ENCODE measurements at regions not wholly inside any gene's neighbourhood (a gene's known extent, or its start where the extent isn't known, plus 50 kb on each side); places are given as distances from the start of the nearest gene placed in this dataset.
"Not testable (repeated sequence)": the region's sequence is repeated elsewhere in the genome, so short reads cannot be mapped to it uniquely, and the experiment has no call there.

DNA sequence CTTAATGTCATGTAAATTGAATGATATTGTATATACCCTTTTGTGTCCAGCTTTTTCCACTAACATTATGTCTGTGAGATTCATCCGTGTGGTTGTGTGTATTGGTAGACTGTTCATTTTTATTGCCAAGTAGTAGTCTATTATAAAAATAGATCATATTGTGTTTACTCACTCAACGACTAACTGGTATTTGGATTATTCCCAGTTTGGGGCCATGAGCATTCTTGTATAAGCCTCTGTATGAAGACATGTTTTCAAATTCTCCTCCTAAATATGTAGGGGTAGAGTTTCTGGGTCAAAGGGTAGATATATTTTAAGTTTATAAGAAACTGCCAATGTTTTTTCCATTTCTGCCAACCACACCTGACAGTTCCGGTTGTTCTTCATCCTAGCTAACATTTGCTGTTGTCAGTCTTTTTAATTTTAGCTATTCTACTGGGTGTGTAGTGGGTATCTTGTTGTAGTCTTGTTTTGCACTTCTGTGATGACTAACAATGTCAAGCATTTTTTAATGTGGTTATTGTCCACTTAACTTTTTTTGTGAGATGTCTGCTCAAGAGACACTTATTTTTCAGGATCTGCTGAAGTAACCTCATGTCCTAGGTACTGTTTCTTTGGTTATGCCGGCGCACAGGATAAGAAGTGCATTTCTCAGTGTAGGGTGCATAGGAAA is 93.2 kb downstream of the DACT1 start:
- no peak for DNase-seq (ENCODE audit: low spot score)

DNA sequence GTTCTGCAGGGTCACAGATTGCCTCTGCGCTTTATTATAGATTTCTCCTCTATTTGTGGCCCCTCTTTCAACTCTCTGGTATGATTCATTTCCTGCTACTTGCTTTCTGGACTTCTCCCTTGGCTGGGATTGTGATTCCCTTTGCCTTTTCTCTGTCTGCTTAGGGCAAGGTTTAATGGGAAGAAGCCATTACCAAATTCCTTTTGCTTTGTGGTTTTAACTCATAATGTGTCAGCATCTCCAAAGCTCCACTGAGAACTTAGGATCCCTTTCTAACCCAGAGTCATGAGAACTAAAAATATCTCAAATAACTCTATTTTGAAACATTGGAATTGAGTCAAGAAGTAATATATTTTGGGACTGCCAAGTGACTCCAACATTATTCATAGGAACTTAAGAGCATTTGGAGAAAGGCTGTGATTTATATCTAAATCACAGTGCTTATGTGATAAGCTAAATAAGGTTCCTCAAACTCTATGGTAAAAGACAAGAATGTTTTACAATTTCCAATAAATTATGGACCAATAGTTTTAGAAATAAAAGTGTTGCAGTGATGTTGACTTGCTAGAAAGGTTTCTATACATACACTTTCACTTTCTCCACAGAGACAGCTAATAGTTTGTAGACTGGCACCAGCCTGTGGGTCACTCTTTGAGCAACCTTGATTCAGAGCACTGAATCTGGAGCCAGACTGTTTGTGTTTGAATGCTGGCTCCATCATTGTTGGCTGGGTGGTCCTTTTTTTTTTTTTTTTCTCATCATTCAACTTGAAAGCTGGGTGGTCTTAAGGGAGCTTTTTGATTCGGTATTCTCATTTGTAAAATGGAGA is 93.9 kb downstream of the DACT1 start:
- no peak for DNase-seq (ENCODE audit: low spot score)

DNA sequence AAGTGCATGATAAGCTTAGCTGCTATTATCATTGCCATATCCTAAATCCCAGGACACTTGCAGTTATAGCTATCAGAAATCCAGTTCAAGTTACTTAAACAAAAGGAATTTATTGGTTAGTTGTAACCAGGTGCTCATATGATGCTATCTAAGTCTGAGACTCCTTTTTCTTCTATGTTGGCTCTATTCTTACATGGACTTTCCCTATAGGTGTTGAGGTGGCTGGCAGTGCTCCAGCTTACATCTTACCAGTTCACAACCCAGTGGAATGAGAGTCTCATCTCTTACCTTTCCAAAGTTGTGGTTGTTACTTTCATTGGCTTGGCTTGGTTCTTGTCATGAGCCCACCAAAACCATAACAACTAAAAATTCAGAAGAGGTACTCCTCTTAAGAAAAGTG is 94.6 kb downstream of the DACT1 start:
- DNase-seq (ENCODE audit: low spot score): no peak

DNA sequence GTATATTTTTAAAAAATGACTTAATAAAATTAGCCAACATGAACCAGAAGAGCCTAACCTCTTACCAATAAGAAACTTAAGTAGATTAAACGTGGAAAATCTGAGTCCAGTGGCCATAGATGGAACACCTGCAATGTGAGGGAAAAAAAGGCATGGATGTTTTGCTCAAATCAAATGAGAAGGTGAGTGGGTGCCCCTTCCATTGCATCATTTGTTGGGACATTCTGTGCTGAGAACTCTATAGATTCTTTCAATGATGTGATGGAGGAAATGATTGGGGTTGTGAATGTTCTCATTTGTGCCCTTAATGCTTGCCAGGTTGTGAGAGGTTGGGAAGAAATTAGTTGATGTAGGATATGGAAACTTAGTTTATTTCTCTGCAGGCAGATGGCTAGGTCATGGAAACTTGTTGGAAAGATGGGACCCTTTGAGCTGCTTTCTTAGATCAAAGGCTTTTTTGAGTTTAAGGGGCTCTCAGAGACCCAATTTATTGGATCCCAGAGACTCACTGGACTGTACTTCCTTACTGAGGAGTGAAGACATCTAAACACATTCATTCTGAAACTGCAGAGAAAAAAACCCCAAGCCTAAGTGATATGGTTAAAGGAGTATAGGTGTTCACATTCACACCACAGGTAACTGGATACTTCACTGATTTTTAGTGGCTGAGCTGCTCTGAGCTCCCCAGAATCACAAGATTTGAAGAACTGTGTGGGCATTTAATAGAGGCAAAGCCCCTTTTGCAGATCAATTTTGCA is 95.9 kb downstream of the DACT1 start:
- no peak for DNase-seq (ENCODE audit: low spot score)

DNA sequence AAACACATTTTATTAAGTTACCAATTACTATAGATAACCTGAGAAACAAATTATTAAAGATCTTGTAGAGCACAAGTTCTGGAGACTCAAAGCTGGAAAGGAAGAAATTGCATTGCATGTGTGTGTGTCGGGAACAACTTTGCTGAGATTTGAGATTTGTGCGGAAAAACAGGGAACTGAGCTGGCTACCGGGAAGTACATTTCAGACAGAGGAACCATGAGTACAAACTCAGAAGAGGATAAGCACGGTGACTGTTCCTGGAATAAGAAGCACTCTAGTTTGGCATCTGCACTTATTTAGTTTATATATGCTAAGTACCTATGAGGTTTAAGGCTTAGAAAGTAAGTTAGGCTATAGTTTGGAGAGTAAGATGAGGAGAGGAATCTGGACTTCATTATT is 97.8 kb downstream of the DACT1 start:
- no peak for DNase-seq (ENCODE audit: low spot score)

DNA sequence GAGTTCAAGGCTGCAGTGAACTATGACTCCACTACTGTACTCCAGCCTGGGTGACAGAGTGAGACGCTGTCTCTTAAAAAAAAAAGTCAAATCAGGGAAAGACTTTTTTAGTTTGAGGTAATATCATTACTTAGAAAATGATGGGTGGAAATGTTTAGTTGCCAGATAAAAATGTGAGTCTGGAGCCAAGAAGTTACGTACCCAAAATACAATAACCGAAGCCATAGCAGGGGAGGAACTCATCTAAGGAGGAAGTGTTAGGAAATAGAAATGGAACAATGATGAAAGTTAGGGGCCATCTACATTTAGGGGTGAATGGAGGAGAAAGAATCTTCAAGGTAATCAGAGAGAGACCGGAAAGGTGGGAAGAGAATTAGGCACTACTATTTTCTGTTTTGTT is 98.8 kb downstream of the DACT1 start:
- DNase-seq (ENCODE audit: low spot score): no peak

DNA sequence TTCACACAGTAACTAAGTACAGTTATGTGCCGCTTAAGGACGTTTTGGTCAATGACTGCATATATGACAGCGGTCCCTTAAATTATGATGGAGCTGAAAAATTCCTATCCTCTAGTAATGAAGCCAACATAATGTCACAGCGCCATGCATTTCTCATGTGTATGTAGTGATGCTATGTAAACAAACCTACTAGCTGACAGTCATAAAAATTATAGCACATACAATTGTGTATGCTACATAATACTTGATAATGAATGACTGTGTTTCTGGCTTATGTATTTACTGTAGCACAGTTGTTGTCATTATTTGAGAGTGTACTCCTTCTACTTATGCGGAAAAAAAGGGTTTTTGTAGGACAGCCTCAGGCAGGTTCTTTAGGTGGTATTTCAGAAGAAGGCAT is 99.7 kb downstream of the DACT1 start:
- DNase-seq (ENCODE audit: low spot score): no peak

DNA sequence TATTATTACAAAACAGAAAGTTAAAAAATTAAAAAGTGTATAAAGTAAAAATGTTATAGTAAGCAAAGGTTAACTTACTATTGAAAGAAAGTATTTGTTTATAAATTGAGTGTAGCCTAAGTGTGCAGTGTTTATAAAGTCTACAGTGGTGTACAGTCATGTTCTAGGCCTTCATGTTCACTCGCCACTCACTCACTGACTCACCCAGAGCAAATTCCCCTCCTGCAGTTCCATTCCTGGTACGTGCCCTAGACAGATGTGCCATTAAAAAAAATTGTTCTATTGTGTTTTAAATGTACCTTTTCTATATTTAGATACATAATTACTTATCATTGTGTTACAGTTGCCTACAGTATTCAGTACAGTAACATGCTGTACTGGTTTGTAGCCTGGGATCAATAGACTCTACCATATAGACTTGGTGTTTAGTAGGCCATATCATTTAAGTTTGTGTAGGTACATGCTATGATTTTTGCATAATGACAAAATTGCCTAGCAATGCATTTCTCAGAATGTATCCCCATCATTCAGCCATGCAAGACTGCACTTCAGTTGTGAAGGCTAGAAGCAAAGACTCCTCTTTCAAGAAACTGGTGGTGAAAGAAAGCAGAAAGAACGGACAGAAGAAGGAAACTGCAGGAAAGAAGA is 100.6 kb downstream of the DACT1 start:
- DNase-seq (ENCODE audit: low spot score): no peak

DNA sequence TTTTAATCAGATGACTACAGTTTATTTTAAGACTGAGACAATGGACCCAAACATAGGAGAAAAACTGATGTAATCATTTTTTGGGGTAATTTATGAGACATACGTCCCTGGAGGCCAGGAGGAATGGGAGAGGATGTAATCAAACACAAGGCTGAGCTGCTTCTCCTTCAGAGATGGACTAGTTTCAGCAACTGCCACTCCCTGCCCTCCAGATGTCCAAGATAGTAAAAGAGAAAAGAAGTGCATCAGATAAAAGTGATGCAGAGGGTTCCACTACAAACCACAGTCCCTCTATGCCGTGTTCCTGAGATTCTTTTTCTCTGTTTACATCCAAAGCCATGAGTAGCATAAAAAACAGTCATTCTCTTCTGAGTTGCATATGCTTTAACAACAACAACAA is 101.1 kb downstream of the DACT1 start:
- no peak for DNase-seq (ENCODE audit: low spot score)

DNA sequence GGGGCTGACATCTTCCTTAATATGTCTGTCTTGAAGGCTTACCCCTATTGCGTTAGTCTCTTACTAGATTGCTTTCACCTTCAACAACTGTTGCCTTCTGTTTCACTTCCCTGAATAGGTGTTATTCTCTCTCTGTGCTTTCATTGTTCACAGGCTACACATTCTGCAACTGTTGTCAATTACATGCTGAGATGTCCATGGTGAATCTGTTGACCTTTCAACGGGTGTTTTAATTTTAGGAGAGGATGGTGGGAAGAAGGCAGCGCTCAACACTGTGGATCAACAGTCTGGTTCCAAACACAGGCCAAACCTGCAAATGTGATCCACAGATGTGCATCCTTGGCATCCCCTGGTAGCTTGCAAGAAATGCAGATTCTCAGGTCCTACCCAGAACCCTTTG is 101.9 kb downstream of the DACT1 start:
- DNase-seq (ENCODE audit: low spot score): no peak

DNA sequence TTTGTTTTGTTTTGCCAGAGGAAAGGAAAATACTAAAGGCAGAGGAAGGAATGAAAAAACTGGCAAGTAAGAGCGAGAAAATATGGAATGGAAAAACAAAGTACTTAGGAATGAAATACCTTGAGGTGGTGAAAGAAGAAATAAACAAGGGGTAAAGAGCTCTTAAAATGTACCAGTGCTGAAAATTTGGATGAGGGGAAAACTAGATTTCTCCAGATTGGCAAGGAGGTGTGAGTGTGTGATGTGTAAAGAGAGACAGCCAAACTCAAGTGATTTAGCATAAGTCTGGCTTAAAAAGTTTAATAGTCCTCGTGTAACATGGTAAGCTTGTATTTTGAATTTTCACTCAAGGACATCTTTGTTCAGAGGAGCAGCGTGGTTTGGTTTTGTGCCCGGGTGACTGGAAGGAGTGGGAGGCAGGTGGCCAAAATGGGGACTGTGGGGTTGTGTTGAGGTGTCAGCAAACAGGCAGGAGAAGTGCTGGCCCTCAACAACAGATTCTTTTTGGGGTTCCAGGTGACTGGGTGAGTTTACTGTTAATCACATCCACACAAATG is 102.7 kb downstream of the DACT1 start:
- DNase-seq (ENCODE audit: low spot score): no peak

DNA sequence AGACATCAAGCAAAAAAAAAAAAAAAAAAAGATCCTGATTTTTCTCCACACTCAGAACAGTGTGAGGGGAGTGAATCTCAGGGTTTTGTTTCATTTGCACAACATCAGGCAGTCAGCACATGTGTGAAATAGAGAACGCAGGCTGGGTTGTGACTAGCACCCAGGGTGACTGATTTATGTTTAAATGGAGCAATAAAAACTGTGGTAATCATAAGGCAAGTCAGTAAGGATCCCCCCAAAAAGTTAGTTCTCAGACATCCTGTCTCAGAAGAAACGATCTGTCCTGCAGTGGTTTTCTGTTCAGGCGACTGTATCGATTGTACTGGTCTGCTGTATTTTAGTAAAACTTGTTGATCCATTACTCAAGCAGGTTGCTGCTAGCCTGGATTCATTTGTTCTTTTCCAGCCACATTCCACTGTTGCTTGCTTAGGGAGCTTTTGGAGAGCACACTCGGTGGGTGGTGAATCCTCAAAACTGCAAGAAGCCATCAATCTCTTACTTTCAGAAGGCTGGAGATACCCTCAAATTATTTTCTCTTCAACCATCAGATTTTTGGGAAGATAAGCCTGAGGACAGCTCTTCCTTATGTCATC is 107.1 kb downstream of the DACT1 start:
- no peak for DNase-seq (ENCODE audit: low spot score)

DNA sequence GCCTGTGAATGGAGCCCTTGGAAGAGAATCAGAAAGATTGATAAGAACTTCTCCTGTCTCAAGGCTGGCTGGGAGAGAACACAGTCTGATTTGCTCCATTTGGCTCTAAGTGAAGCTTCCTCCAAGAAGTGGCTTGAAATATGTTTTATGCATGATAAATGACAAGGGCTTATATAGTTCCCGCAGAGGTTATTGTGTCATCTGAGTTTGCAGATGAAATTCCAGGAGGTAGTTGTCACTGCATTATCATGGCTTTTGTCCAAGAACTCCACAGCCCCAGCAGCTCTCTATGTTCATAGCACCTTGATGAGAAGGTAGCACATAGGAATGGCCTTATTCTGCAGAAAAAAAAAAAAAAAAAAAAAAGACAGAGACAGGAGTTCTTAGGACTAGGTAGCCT is 108.5 kb downstream of the DACT1 start:
- no peak for DNase-seq (ENCODE audit: low spot score)

DNA sequence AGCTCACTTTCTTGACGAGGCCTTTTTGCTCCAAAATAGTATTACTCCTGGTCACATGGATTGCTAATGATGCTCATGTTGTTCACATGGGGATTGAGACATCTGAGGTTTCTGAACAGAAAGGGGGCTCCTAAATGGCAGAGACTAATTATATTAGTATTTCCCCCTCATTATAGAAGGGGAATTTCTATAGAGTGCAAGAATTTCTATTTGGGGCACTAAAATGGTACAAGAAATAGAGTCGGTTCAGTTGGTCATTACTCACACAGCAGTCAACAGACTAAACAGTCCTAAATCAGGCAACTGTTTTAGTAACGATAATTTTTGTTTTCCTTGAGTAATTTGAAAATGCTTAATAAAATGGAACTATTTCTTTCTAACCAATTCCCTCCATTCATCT is 108.9 kb downstream of the DACT1 start:
- no peak for DNase-seq (ENCODE audit: low spot score)

DNA sequence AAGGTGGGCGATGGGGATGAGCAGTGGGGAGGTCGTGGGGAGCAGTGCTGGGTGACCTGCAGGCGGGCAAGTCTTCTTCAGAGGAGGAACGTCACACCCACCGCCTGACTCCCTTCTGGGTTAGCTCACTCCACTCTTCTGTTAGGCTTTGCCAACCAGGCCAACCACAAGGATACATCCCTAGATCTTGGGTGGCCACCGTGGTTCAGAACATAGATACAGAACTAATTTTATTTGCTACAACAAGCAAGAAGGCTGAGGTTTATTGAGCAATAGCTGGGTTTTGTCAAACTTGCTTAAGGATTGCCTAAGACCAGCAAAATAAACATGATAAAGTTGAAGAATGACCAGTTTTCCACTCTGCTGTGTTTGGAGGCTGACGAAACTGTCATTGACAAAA is 109.4 kb downstream of the DACT1 start:
- DNase-seq (ENCODE audit: low spot score): no peak

DNA sequence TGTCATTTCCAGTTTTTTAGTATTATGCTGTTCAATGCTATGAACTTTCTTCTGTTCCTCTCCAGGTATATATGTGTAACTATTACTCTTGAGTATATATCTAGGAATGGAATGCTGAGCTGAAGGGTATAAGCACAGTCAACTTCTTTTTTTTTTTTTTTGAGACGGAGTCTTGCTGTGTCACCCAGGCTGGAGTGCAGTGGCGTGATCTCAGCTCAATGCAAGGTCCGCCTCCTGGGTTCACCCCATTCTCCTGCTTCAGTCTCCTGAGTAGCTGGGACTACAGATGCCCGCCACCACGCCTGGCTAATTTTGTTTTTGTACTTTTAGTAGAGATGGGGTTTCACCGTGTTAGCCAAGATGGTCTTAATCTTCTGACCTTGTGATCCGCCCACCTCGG is 110.5 kb downstream of the DACT1 start:
- DNase-seq (ENCODE audit: low spot score): not testable (repeated sequence)

DNA sequence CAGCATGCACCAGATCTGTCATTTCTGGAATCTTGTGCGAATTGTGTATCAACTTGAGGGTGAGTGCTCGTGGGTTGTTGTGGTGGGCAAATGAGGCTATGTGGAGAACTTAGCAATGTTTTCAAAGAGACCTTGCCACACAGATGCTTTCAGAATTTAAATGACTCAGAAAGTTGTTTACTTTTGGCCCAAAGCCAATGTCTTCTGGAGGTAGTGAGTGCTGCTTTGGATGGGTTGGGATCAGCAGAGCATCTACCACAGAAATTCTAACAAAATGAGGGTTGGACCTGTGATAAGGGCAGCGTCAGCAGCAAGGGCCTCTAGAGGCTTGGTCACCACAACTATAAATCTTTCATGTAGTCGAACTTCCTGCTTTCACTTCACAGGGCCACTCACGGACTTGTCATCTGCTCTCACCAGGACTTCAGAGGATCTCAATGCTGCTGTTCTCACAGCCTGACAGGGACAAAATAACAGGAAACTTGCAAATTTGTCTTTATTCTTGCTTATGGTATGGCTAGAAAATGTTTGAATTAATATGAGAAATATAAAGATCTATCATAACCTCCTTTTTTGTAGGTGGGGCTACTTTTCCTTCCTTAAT is 111.4 kb downstream of the DACT1 start:
- no peak for DNase-seq (ENCODE audit: low spot score)

DNA sequence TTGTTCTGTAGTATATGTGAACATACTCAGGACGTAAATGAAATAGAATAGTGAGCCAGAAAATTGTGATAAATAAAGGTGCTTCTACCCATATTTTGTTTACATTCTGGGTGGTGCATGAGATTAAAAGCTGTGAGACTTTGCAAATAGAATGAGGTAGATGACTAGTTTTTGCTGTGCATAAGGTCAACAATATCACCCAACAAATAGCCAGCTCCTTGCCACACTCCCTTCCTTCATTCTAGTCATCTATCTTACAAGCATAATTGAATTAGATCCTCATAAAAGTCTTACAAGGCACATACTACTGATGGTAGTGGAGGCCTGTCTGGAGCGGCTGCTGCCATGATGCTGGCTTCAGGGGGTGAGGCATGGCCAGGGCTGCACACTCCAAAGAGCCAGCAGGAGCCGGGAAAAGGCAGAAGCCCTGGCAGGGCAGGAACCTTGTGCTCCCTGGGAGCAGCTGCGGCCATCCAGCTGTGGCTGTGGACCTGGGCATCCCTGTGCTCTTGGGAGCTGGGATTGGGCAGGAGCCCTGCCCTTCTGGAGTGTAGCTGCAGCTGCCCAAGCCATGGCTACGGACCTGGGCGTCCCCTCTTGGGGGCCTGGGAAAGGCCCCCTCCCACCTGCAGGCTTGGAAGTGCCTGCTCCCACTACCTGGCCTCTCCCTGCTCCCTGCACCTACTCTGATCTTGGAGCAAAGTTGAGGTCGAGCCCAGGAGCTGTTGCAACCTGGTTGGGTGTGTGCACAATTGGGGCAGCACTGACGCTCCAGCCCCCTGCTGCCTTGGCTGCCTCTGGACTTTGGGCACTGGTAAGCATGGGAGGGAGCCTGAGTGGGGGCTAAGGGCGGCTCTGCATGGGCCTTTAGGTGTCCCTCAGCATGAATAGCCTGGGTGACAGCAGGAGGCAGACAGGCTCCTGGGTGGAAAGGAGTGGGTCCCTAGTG is 112.8 kb downstream of the DACT1 start:
- no peak for DNase-seq (ENCODE audit: low spot score)

DNA sequence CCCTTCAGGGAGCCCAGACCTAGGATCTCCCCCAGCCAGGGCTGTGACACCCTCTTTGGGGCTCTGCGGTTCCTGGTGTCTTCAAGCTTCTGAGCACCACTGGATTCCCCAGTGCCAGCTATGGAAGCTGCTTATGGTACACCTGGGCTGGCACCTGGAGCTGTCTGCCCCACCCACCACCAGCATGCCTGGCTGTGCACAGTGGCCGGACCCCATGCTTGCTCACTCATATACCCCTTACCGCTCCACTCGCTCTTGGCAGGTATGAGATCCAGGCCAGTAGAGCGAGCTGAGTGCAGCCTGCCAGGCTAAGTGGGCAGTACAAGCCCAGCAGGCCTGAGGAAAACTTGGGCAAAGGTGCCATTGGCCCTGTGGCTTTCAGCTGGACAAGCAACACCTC is 114.0 kb downstream of the DACT1 start:
- DNase-seq (ENCODE audit: low spot score): no peak

DNA sequence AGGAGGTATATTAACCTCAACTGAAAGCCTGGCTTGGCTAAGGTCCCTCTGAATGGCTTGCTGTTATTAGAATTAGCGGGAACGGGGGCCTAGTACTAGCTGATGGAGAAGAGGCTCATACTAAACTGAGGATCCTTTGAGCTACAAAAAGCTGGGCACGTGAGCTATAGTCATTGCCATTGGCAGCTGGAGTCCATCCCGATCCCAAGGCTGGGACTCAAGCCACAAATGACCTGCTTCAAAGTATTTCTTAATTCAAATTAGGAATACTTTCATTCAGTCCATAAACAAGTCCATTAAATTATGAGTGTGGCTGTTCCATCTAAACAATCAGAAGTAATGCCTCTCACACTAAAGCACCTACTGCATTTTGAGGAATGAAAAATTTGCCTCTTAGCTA is 114.5 kb downstream of the DACT1 start:
- no peak for DNase-seq (ENCODE audit: low spot score)

Measured in left forelimb (tissue), 1 donor.